K562 (cell line): ENCODE measurements at regions not wholly inside any gene's neighbourhood (a gene's known extent, or its start where the extent isn't known, plus 50 kb on each side); places are given as distances from the start of the nearest gene placed in this dataset.

Experiments used
- ATAC-seq: fragments of 200-7000 bp; cut with Tn5 transposase; 3 replicates; pipeline ENCODE4 v1.9.1; 2020; ENCODE audit warnings: moderate library complexity
- BruUV-seq: library from RNA; stranded (reverse); fragments of 400-500 nt; replicated peaks from 2 replicates; lab custom pipeline; 2021; lab: Mats Ljungman, UMichigan
- CTCF ChIA-PET: fragments of 300-600 bp; formaldehyde crosslinking; extraction: SDS; loops from one replicate; lab custom pipeline; 2021; ENCODE audit warnings: low intra/inter-chr PET ratio; lab: Yijun Ruan, JAX
- POLR2A ChIA-PET: fragments of 300-600, 350-650 bp; sonication (Branson Sonifier 250); formaldehyde crosslinking; extraction: SDS; loops from one replicate; lab custom pipeline; 2021; ENCODE audit warnings: antibody characterized with exemption, inconsistent platforms; lab: Yijun Ruan, JAX
- DNase-seq, 4 experiments: peaks; one replicate each; pipeline versions ENCODE4 v3.0.0 to v3.0.0-alpha.2; 2011 to 2018; ENCODE audit warnings: low spot score in 3 of 4, mixed read lengths in 3 of 4; ENCODE audit errors: extremely low read depth in 1 of 4
- FAIRE-seq: peaks from 2 replicates; lab custom pipeline; 2011; peaks lifted over from hg19 to GRCh38; lab: Jason Lieb, UNC
- H2AFZ ChIP-seq: 2 replicates; pipeline ENCODE4 v1.6.0; 2011; ENCODE audit warnings: low read depth, low read length, control low read depth, inconsistent platforms
- H3K27ac ChIP-seq: fragments of 200-600 bp; 3 replicates; pipeline ENCODE4 v1.8.0; 2011; ENCODE audit warnings: low read depth, mild to moderate bottlenecking, control low read depth, inconsistent platforms, low read length, moderate library complexity, mixed read lengths; ENCODE audit errors: extremely low read depth
- H3K27me3 ChIP-seq, 2 experiments: fragments of 300-600 bp in 1 of 2; 2 replicates in 1 of 2; 3 replicates in 1 of 2; pipeline versions ENCODE4 v1.6.0 to v1.8.0; 2011; ENCODE audit warnings: inconsistent platforms in 2 of 2, low read length in 2 of 2, mild to moderate bottlenecking in 1 of 2, mixed read lengths in 1 of 2, moderate library complexity in 1 of 2; ENCODE audit not compliant: control insufficient read depth in 2 of 2, insufficient read depth in 2 of 2
- H3K36me3 ChIP-seq: fragments of 300-600 bp; 3 replicates; pipeline ENCODE4 v1.8.0; 2011; ENCODE audit warnings: mild to moderate bottlenecking, low read length, inconsistent platforms; ENCODE audit not compliant: control insufficient read depth, insufficient read depth
- H3K4me1 ChIP-seq, 2 experiments: fragments of 200-600 bp in 1 of 2; replicated peaks in 1 of 2; 2 replicates in 1 of 2; 3 replicates in 1 of 2; pipeline versions ENCODE4 v1.5.1 to v1.8.0; 2011; ENCODE audit warnings: inconsistent platforms in 2 of 2, low read length in 2 of 2, mild to moderate bottlenecking in 1 of 2, mixed read lengths in 1 of 2, moderate library complexity in 1 of 2; ENCODE audit not compliant: control insufficient read depth in 2 of 2, insufficient read depth in 2 of 2
- H3K4me2 ChIP-seq: 2 replicates; pipeline ENCODE4 v1.6.1; 2011; ENCODE audit warnings: low read length, control low read depth, inconsistent platforms, mixed read lengths; ENCODE audit not compliant: insufficient read depth
- H3K4me3 ChIP-seq: fragments of 200-600 bp; sonication (generic), shearing (Covaris generic); 2 replicates; pipeline ENCODE4 v1.5.1; 2016; ENCODE audit warnings: control low read depth, inconsistent platforms
- H3K79me2 ChIP-seq: fragments of 200-600 bp; 3 replicates; pipeline ENCODE4 v1.8.0; 2011; ENCODE audit warnings: low read length, inconsistent platforms; ENCODE audit not compliant: control insufficient read depth, insufficient read depth
- H3K9ac ChIP-seq, 2 experiments: 2 replicates each; pipeline versions ENCODE4 v1.6.0 to v1.6.1; 2011; ENCODE audit warnings: low read depth in 2 of 2, low read length in 2 of 2, control low read depth in 1 of 2, inconsistent platforms in 1 of 2, mild to moderate bottlenecking in 1 of 2, mixed read lengths in 1 of 2; ENCODE audit not compliant: insufficient read depth in 1 of 2
- H3K9me1 ChIP-seq: one replicate; pipeline ENCODE4 v1.6.0; 2011; ENCODE audit warnings: inconsistent platforms, mild to moderate bottlenecking, low read length, moderate library complexity; ENCODE audit not compliant: control insufficient read depth, insufficient read depth
- H3K9me3 ChIP-seq: replicated peaks from 2 replicates; pipeline ENCODE4 v1.5.1; 2011; ENCODE audit warnings: low read depth, low read length, inconsistent platforms; ENCODE audit not compliant: control insufficient read depth, insufficient read depth
- H4K20me1 ChIP-seq: replicated peaks from 2 replicates; pipeline ENCODE4 v1.6.1; 2011; ENCODE audit warnings: low read length, inconsistent platforms, mixed read lengths; ENCODE audit not compliant: control insufficient read depth, insufficient read depth
- CEBPG ChIP-seq, 3 experiments: fragments of 200-800 bp in 1 of 3; sonication (Bioruptor generic) in 1 of 3; sonication (generic) in 1 of 3; formaldehyde crosslinking in 1 of 3; IDR thresholded peaks in 2 of 3; conservative IDR thresholded peaks in 1 of 3; 2 replicates each; pipeline versions ENCODE4 v1.6.1 to v1.8.0; 2016 to 2022; ENCODE audit warnings: missing compliant biosample characterization in 2 of 3, missing genetic modification characterization in 2 of 3, mild to moderate bottlenecking in 1 of 3, missing genetic modification reagents in 1 of 3
- GATAD2A ChIP-seq: fragments of 450-650 bp; IDR thresholded peaks from 2 replicates; pipeline ENCODE4 v1.6.1; 2017
- GTF2E2 ChIP-seq: fragments of 200-800 bp; sonication (Bioruptor generic); IDR thresholded peaks from 2 replicates; pipeline ENCODE4 v1.6.1; 2016; ENCODE audit warnings: missing genetic modification characterization, missing compliant biosample characterization
- HDAC2 ChIP-seq: fragments of 450-650 bp; IDR thresholded peaks from 2 replicates; pipeline ENCODE4 v1.6.1; 2016; ENCODE audit warnings: mild to moderate bottlenecking
- HOXB6 ChIP-seq: fragments of 250-450 bp; sonication (Bioruptor Pico); IDR thresholded peaks from 2 replicates; pipeline ENCODE4 v1.5.1; 2022; ENCODE audit warnings: mild to moderate bottlenecking, borderline replicate concordance
- MTA3 ChIP-seq: fragments of 450-650 bp; formaldehyde crosslinking; IDR thresholded peaks from 2 replicates; pipeline ENCODE4 v1.6.1; 2017; ENCODE audit warnings: mild to moderate bottlenecking, borderline replicate concordance
- RBM14 ChIP-seq: fragments of 200-400 bp; formaldehyde crosslinking; IDR thresholded peaks from 2 replicates; pipeline ENCODE4 v1.6.1; 2018; ENCODE audit warnings: low read depth, mild to moderate bottlenecking, low read length, moderate library complexity, borderline replicate concordance; ENCODE audit not compliant: insufficient read depth
- SRSF9 ChIP-seq: fragments of 200-400 bp; formaldehyde crosslinking; IDR thresholded peaks from 2 replicates; pipeline ENCODE4 v1.6.1; 2017; ENCODE audit warnings: low read depth, low read length, borderline replicate concordance
- SUPT5H ChIP-seq: fragments of 450-650 bp; IDR thresholded peaks from 2 replicates; pipeline ENCODE4 v1.6.1; 2016
- TAF9B ChIP-seq: fragments of 450-650 bp; IDR thresholded peaks from 2 replicates; pipeline ENCODE4 v1.6.1; 2018; ENCODE audit warnings: mild to moderate bottlenecking; ENCODE audit not compliant: partially characterized antibody
- TCF3 ChIP-seq: sonication (generic); formaldehyde crosslinking; IDR thresholded peaks from 2 replicates; pipeline ENCODE4 v1.4.0; 2020; ENCODE audit warnings: mild to moderate bottlenecking, missing genetic modification reagents
- ZFP1 ChIP-seq: fragments of 450-650 bp; formaldehyde crosslinking; IDR thresholded peaks from 2 replicates; pipeline ENCODE4 v1.4.0; 2020; ENCODE audit warnings: mild to moderate bottlenecking, mixed read lengths
- ZNF134 ChIP-seq: fragments of 250-450 bp; sonication (Bioruptor Pico); conservative IDR thresholded peaks from 2 replicates; pipeline ENCODE4 v1.4.0; 2020
- ZNF239 ChIP-seq: fragments of 250-450 bp; sonication (Bioruptor Pico); IDR thresholded peaks from 2 replicates; pipeline ENCODE4 v1.4.0; 2020; ENCODE audit warnings: mild to moderate bottlenecking
- ZNF583 ChIP-seq: fragments of 250-450 bp; sonication (Bioruptor Pico); IDR thresholded peaks from 2 replicates; pipeline ENCODE4 v1.4.0; 2020
- WGBS: fragments of 100-300 bp; shearing (Covaris generic); methylation state at CpG from one replicate; pipeline ENCODE4 v1.1.6; 2016; ENCODE audit warnings: low coverage, mixed read lengths; ENCODE audit not compliant: insufficient coverage; ENCODE audit errors: missing lambda C conversion rate; 5-methylcytosine and 5-hydroxymethylcytosine counted together
- in situ Hi-C: fragments of 300-500 bp; cut with MboI; formaldehyde crosslinking; loops from 4 replicates; pipeline ENCODE4 v1.15.0; 2018; ENCODE audit warnings: inconsistent platforms, mixed read lengths
- intact Hi-C: fragments of 100-400 bp; cut with micrococcal nuclease; formaldehyde crosslinking; loops from 2 replicates; pipeline ENCODE4 v1.14.2; 2022
- TF ChIP-seq, protein P1 (sequence below): fragments of 250-450 bp; sonication (Bioruptor Pico); IDR thresholded peaks from 2 replicates; pipeline ENCODE4 v1.8.0; 2022; ENCODE audit warnings: moderate library complexity, mild to moderate bottlenecking, inconsistent platforms
- TF ChIP-seq, protein P2 (sequence below), 3 experiments: fragments of 200-800 bp in 1 of 3; sonication (Bioruptor generic) in 1 of 3; sonication (generic) in 1 of 3; formaldehyde crosslinking in 1 of 3; IDR thresholded peaks; 2 replicates each; pipeline versions ENCODE4 v1.6.1 to v1.8.0; 2016 to 2022; ENCODE audit warnings: mild to moderate bottlenecking in 2 of 3, missing compliant biosample characterization in 2 of 3, missing genetic modification characterization in 2 of 3, missing genetic modification reagents in 1 of 3

DNA sequence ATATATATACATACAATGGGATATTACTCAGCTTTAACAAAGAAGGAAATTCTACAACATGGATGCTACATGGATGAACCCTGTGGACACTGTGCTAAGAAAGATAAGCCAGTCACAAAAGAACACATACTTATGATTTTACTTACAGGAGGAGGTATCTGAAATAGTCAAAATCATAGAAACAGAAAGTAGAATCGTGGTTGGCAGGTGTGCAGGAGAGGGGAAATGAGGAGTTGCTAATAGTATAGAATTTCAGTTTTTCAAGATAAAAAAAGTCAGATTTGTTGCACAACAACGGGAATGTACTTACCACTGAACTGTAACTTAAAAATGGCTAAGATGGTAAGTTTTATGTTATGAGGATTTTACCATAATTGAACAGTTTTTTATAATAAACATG lies 706.3 kb downstream of the TFAP2A start:
- Histone ChIP-seq H2AFZ (no peak overlapping the region), H3K4me2 (no peak overlapping the region), H3K4me1 (no peaks in the 10 kb centered on the region), H3K27ac (no peak overlapping the region), H3K4me3 (no peak overlapping the region), H3K79me2 (no peaks in the 10 kb centered on the region), H3K27me3 (no peaks in the 10 kb centered on the region), H3K9me3 (peaks cover 4% of the 10 kb centered on the region; the same call in 1 of the 2 replicates), H3K9ac (no peak overlapping the region), H3K9me1 (no peaks in the 10 kb centered on the region), H3K36me3 (no peaks in the 10 kb centered on the region), H4K20me1 (no peaks in the 10 kb centered on the region)
- 0% methylated on average over 2 of the region's 2 CpGs for WGBS
- ChIA-PET CTCF (no interaction called here), POLR2A (no interaction called here)
- TF ChIP-seq SRSF9 (no peak), ZNF583 (CRISPR knock-in tag) (no peak), ZNF134 (CRISPR knock-in tag) (no peak), HOXB6 (CRISPR knock-in tag) (no peak), GTF2E2 (no peak), SUPT5H (no peak), GATAD2A (no peak), CEBPG (CRISPR knock-in tag; IDR thresholded peaks at IDR 0.05) (no peak), CEBPG (tag; conservative IDR thresholded peaks at IDR 0.05 in 1 of 2, IDR thresholded peaks at IDR 0.05 in 1 of 2) (no peak), ZFP1 (CRISPR knock-in tag) (no peak), TAF9B (no peak), MTA3 (no peak), ZNF239 (no peak), TCF3 (CRISPR knock-in tag) (no peak), RBM14 (no peak), HDAC2 (no peak)
- TF ChIP-seq, protein P1, sequence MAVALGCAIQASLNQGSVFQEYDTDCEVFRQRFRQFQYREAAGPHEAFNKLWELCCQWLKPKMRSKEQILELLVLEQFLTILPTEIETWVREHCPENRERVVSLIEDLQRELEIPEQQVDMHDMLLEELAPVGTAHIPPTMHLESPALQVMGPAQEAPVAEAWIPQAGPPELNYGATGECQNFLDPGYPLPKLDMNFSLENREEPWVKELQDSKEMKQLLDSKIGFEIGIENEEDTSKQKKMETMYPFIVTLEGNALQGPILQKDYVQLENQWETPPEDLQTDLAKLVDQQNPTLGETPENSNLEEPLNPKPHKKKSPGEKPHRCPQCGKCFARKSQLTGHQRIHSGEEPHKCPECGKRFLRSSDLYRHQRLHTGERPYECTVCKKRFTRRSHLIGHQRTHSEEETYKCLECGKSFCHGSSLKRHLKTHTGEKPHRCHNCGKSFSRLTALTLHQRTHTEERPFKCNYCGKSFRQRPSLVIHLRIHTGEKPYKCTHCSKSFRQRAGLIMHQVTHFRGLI (CRISPR knock-in tag), result no peak
- TF ChIP-seq, protein P2, sequence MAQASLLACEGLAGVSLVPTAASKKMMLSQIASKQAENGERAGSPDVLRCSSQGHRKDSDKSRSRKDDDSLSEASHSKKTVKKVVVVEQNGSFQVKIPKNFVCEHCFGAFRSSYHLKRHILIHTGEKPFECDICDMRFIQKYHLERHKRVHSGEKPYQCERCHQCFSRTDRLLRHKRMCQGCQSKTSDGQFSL (CRISPR knock-in tag; IDR thresholded peaks at IDR 0.05), result no peak
- TF ChIP-seq, protein P2 (tag; IDR thresholded peaks at IDR 0.05), result no peak
- intact Hi-C loops, result no loop called here
- DNase-seq, result no peak
- no TSS peak for BruUV-seq
- ATAC-seq, result no peak
- no peak for FAIRE-seq
- in situ Hi-C loops, result no loop called here
